Right atrium auricular region (tissue), 2 donors: ENCODE measurements at regions not wholly inside any gene's neighbourhood (a gene's known extent, or its start where the extent isn't known, plus 50 kb on each side); places are given as distances from the start of the nearest gene placed in this dataset.

Source experiments
- DNase-seq: peaks from one replicate; pipeline ENCODE4 v3.0.0-alpha.2; 2019; ENCODE audit warnings: low spot score
- H3K27ac ChIP-seq, 2 donors: fragments of 200-600 bp; sonication (generic); 1 replicate in 1 of 2; 2 replicates in 1 of 2; pipeline ENCODE4 v1.5.1; 2016 to 2019
- H3K27me3 ChIP-seq, 2 donors: fragments of 200-600 bp; sonication (generic); one replicate each; pipeline versions ENCODE4 v1.5.1 to v1.6.0; 2017 to 2019
- H3K36me3 ChIP-seq: fragments of 200-600 bp; sonication (generic); one replicate; pipeline ENCODE4 v1.5.1; 2016
- H3K4me1 ChIP-seq, 2 donors: fragments of 200-600 bp; sonication (generic); one replicate each; pipeline versions ENCODE4 v1.5.1 to v1.6.0; 2017 to 2019
- H3K4me3 ChIP-seq, 2 donors: fragments of 200-600 bp; sonication (generic); 1 replicate in 1 of 2; 2 replicates in 1 of 2; pipeline ENCODE4 v1.5.1; 2017 to 2019; ENCODE audit warnings: mild to moderate bottlenecking in 1 of 2, moderate library complexity in 1 of 2
- H3K9me3 ChIP-seq, 2 donors: fragments of 200-600 bp; sonication (generic); one replicate each; pipeline ENCODE4 v1.5.1; 2019
- TF ChIP-seq, protein P1 (sequence below), 2 donors: fragments of 200-600 bp; sonication (generic); IDR thresholded peaks; one replicate each; pipeline ENCODE4 v1.5.1; 2019; ENCODE audit warnings: antibody characterized with exemption in 2 of 2

DNA sequence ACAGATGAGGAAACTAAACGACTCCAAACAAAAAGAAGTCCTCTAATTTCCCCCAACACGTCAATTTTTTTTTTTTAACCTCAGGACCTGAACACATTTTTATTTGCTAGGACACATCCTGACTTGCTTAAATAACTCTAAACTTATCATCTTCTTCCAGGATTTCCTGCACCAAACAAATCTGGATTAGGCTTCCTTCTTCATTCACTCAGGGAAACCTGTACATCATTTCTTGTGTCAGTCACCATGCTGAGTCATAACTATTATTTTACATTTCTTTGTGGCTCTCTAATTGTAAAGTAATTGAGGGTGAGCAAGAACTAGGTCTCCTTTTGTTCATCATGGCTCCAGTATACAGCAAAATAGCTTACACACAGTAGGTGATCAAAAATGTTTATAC is 433.4 kb upstream of the GBE1 start:
- no peak for DNase-seq
- H3K4me3 ChIP-seq = no peak overlapping the region
- no peak overlapping the region for H3K27ac ChIP-seq
- TF ChIP-seq, protein P1, sequence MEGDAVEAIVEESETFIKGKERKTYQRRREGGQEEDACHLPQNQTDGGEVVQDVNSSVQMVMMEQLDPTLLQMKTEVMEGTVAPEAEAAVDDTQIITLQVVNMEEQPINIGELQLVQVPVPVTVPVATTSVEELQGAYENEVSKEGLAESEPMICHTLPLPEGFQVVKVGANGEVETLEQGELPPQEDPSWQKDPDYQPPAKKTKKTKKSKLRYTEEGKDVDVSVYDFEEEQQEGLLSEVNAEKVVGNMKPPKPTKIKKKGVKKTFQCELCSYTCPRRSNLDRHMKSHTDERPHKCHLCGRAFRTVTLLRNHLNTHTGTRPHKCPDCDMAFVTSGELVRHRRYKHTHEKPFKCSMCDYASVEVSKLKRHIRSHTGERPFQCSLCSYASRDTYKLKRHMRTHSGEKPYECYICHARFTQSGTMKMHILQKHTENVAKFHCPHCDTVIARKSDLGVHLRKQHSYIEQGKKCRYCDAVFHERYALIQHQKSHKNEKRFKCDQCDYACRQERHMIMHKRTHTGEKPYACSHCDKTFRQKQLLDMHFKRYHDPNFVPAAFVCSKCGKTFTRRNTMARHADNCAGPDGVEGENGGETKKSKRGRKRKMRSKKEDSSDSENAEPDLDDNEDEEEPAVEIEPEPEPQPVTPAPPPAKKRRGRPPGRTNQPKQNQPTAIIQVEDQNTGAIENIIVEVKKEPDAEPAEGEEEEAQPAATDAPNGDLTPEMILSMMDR (IDR thresholded peaks at IDR 0.05) = no peak
- H3K4me1 ChIP-seq = no peaks in the 10 kb centered on the region
- no peaks in the 10 kb centered on the region for H3K36me3 ChIP-seq
- H3K27me3 ChIP-seq = no peaks in the 10 kb centered on the region
- peaks cover 0 to 6% of the 10 kb centered on the region in 2 donors for H3K9me3 ChIP-seq

GRCh38 chr3:82186017-82186416 is 424.6 kb upstream of the GBE1 start:
- no peaks in the 10 kb centered on the region for H3K27me3 ChIP-seq
- no peak for DNase-seq
- no peak overlapping the region for H3K27ac ChIP-seq
- H3K9me3 ChIP-seq = peaks cover 0 to 6% of the 10 kb centered on the region in 2 donors
- TF ChIP-seq, protein P1 (IDR thresholded peaks at IDR 0.05) = no peak
- no peaks in the 10 kb centered on the region for H3K4me1 ChIP-seq
- H3K4me3 ChIP-seq = no peak overlapping the region
- no peaks in the 10 kb centered on the region for H3K36me3 ChIP-seq

DNA sequence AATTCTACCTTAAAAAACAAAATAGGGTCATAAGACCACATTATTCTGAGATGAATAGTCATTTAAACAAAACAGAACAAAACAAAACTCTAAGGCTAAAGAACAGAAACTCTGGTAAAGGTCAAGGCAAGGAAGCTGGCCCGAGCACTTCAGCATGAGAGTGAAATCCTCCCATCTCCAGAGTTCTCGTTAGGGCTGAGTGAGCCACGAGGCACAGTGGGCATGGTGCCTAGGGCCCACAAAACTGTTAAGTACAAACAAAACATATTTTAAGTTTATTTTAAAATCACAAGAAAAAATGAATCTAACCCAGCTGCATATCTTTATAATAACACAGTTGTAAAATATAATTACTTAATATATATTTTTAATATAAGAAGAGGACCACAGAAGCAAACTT is 417.8 kb upstream of the GBE1 start:
- TF ChIP-seq, protein P1 (IDR thresholded peaks at IDR 0.05) = no peak
- Histone ChIP-seq H3K27me3 (peaks cover 0 to 4% of the 10 kb centered on the region in 2 donors), H3K4me3 (no peak overlapping the region), H3K9me3 (no peaks in the 10 kb centered on the region), H3K36me3 (no peaks in the 10 kb centered on the region), H3K4me1 (no peaks in the 10 kb centered on the region), H3K27ac (no peak overlapping the region)
- DNase-seq = no peak

DNA sequence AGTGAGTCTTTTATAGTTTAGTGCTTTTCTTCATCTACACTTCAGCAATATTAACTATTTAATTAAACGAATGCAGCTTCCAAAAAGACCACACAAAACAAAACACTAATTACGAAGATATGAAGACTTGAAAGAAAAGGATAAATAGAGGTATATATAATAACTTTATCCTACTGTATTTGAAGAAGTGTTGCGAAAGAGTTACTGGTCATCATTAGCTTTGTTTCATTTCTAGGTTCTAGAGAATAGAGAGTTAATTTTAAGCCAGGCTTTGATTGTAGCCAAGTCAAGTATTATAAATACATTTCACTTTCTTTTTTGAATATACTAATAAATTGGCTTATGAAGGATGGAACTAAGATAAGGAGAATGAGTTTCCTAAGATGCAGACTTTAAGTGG is 416.8 kb upstream of the GBE1 start:
- DNase-seq = no peak
- no peaks in the 10 kb centered on the region for H3K9me3 ChIP-seq
- H3K27ac ChIP-seq = no peak overlapping the region
- H3K27me3 ChIP-seq = peaks cover 0 to 4% of the 10 kb centered on the region in 2 donors
- no peaks in the 10 kb centered on the region for H3K4me1 ChIP-seq
- TF ChIP-seq, protein P1 (IDR thresholded peaks at IDR 0.05) = no peak
- no peak overlapping the region for H3K4me3 ChIP-seq
- no peaks in the 10 kb centered on the region for H3K36me3 ChIP-seq

DNA sequence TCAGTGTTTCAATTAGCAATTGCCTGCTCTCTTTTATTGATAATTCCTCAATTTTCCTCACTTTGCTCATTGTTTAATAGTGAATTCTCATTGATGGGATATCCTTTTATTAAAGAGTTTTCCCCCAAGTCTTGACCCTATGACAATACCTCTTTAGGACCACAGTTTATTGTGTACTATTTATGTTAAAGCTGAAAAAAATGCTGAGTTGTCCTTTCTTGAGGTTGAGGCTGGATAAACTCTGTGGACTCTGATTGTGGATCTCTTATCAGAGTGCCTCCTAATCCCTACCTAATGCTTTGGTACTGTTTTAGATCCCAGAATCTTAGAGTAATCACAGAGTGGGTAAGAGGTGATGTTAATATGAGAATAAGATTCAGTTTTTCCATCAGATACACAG is 416.3 kb upstream of the GBE1 start:
- Histone ChIP-seq H3K27ac (no peak overlapping the region), H3K4me3 (no peak overlapping the region), H3K4me1 (no peaks in the 10 kb centered on the region), H3K36me3 (no peaks in the 10 kb centered on the region), H3K9me3 (no peaks in the 10 kb centered on the region), H3K27me3 (peaks cover 0 to 4% of the 10 kb centered on the region in 2 donors)
- DNase-seq = no peak
- TF ChIP-seq, protein P1 (IDR thresholded peaks at IDR 0.05) = no peak

DNA sequence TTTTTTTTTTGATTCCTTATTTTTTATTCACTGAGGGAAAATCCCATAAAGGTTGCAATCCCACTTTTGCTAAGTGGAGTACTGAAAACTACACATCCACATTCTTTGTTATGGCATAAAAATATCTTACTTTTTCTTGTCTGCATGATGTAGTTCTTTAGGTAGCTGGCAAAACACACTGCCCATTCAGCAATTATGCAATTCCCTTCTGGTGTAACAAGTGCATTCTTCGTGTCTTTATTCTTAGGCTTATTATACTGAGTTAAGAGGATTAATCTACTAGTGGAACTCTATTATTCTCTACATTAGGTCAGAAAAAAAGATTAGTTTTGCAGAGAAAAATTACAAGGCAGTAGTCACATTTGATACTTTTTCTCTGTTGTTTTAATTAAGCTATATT is 403.8 kb upstream of the GBE1 start:
- no peak for DNase-seq
- no peaks in the 10 kb centered on the region for H3K36me3 ChIP-seq
- TF ChIP-seq, protein P1 (IDR thresholded peaks at IDR 0.05) = no peak
- no peak overlapping the region for H3K4me3 ChIP-seq
- H3K9me3 ChIP-seq = no peaks in the 10 kb centered on the region
- H3K4me1 ChIP-seq = no peaks in the 10 kb centered on the region
- no peak overlapping the region for H3K27ac ChIP-seq
- no peaks in the 10 kb centered on the region for H3K27me3 ChIP-seq
